Keratinocyte (primary cell): ENCODE measurements at regions not wholly inside any gene's neighbourhood (a gene's known extent, or its start where the extent isn't known, plus 50 kb on each side); places are given as distances from the start of the nearest gene placed in this dataset.

ENCODE experiments used
- DNase-seq: peaks from one replicate; pipeline ENCODE4 v3.0.0-alpha.2; 2011; ENCODE audit warnings: low read depth, missing footprints, low spot score
- FAIRE-seq: peaks from 2 replicates; lab custom pipeline; 2011; peaks lifted over from hg19 to GRCh38; lab: Jason Lieb, UNC
- H2AFZ ChIP-seq: 2 replicates; pipeline ENCODE4 v1.6.0; 2012; ENCODE audit warnings: low read length, control low read depth, inconsistent platforms; ENCODE audit not compliant: control insufficient read depth
- H3K27ac ChIP-seq: 2 replicates; pipeline ENCODE4 v1.5.1; 2011; ENCODE audit warnings: low read length; ENCODE audit not compliant: control insufficient read depth, insufficient read depth
- H3K27me3 ChIP-seq: 3 replicates; pipeline ENCODE4 v1.6.0; 2011; ENCODE audit warnings: low read length; ENCODE audit not compliant: control insufficient read depth, insufficient read depth; ENCODE audit errors: extremely low read depth
- H3K36me3 ChIP-seq, 2 experiments: 2 replicates in 1 of 2; 3 replicates in 1 of 2; pipeline ENCODE4 v1.5.1; 2011; ENCODE audit warnings: low read length in 2 of 2, mild to moderate bottlenecking in 1 of 2; ENCODE audit not compliant: control insufficient read depth in 2 of 2, insufficient read depth in 2 of 2; ENCODE audit errors: extremely low read depth in 1 of 2
- H3K4me1 ChIP-seq: 3 replicates; pipeline ENCODE4 v1.5.1; 2011; ENCODE audit warnings: low read length; ENCODE audit not compliant: control insufficient read depth, insufficient read depth; ENCODE audit errors: extremely low read depth
- H3K4me2 ChIP-seq: 3 replicates; pipeline ENCODE4 v1.6.0; 2011; ENCODE audit warnings: low read depth, low read length; ENCODE audit not compliant: control insufficient read depth, insufficient read depth; ENCODE audit errors: extremely low read depth
- H3K4me3 ChIP-seq, 3 experiments: fragments of 200-600 bp in 1 of 3; sonication (generic) in 1 of 3; 2 replicates in 2 of 3; 3 replicates in 1 of 3; pipeline ENCODE4 v1.5.1; 2011 to 2016; ENCODE audit warnings: low read length in 3 of 3, mild to moderate bottlenecking in 3 of 3, control low read depth in 2 of 3, inconsistent platforms in 1 of 3, low read depth in 1 of 3, mixed read lengths in 1 of 3, mixed run types in 1 of 3, moderate library complexity in 1 of 3; ENCODE audit not compliant: control insufficient read depth in 2 of 3, insufficient read depth in 2 of 3; ENCODE audit errors: extremely low read depth in 1 of 3
- H3K79me2 ChIP-seq: 2 replicates; pipeline ENCODE4 v1.6.0; 2012; ENCODE audit warnings: low read length; ENCODE audit not compliant: control insufficient read depth, insufficient read depth
- H3K9ac ChIP-seq: 3 replicates; pipeline ENCODE4 v1.6.0; 2011; ENCODE audit warnings: low read length; ENCODE audit not compliant: control insufficient read depth, insufficient read depth; ENCODE audit errors: extremely low read depth
- H3K9me1 ChIP-seq: 3 replicates; pipeline ENCODE4 v1.6.0; 2011; ENCODE audit warnings: low read length; ENCODE audit not compliant: control insufficient read depth, insufficient read depth; ENCODE audit errors: extremely low read depth
- H3K9me3 ChIP-seq: 2 replicates; pipeline ENCODE4 v1.5.1; 2012; ENCODE audit warnings: low read depth, low read length; ENCODE audit not compliant: control insufficient read depth
- H4K20me1 ChIP-seq: 3 replicates; pipeline ENCODE4 v1.6.0; 2011; ENCODE audit warnings: low read length; ENCODE audit not compliant: control insufficient read depth, insufficient read depth; ENCODE audit errors: extremely low read depth
- EZH2 ChIP-seq: IDR thresholded peaks from one replicate; pipeline ENCODE4 v1.6.1; 2012; ENCODE audit warnings: inconsistent platforms, mild to moderate bottlenecking, low read length, moderate library complexity
- dilution Hi-C: fragments of 300-500 bp; cut with MboI; formaldehyde crosslinking; loops from one replicate; pipeline ENCODE4 v1.7.0; 2020; ENCODE audit warnings: low sequenced_read_pairs; ENCODE audit not compliant: extremely low pct_ligation_motif_present
- TF ChIP-seq, protein P1 (sequence below), 3 experiments: IDR thresholded peaks in 1 of 3; conservative IDR thresholded peaks in 1 of 3; optimal IDR thresholded peaks in 1 of 3; 2 replicates in 2 of 3; 3 replicates in 1 of 3; pipeline versions ENCODE3 to v1.5.1; 2011; ENCODE audit warnings: low read length in 3 of 3, mild to moderate bottlenecking in 3 of 3, moderate library complexity in 2 of 3, control low read depth in 1 of 3, inconsistent platforms in 1 of 3; ENCODE audit not compliant: insufficient read depth in 2 of 3; ENCODE audit errors: extremely low read depth in 1 of 3

DNA sequence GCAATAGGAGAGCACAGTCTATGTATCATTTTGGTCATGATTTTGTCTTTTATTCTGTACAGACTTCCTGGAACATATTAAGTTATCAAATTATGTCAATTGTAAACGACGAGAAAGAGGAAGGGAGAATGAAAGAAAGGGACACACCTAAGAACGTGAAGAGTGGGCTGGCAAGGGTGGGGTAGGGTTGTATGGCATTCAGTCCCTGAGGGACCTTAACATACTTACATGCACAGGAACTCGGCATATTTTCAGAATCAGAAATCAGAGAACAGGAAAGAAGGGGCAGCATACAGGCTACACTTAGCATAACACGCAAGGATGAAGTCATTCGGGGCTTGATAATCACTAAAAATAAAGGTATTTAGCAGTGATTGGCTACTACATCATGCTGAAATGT, 1375.0 kb upstream of the ADGRL3 start:
- TF ChIP-seq, protein P1, sequence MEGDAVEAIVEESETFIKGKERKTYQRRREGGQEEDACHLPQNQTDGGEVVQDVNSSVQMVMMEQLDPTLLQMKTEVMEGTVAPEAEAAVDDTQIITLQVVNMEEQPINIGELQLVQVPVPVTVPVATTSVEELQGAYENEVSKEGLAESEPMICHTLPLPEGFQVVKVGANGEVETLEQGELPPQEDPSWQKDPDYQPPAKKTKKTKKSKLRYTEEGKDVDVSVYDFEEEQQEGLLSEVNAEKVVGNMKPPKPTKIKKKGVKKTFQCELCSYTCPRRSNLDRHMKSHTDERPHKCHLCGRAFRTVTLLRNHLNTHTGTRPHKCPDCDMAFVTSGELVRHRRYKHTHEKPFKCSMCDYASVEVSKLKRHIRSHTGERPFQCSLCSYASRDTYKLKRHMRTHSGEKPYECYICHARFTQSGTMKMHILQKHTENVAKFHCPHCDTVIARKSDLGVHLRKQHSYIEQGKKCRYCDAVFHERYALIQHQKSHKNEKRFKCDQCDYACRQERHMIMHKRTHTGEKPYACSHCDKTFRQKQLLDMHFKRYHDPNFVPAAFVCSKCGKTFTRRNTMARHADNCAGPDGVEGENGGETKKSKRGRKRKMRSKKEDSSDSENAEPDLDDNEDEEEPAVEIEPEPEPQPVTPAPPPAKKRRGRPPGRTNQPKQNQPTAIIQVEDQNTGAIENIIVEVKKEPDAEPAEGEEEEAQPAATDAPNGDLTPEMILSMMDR (optimal IDR thresholded peaks at IDR 0.05 in 1 of 3, IDR thresholded peaks at IDR 0.05 in 1 of 3, conservative IDR thresholded peaks at IDR 0.05 in 1 of 3; ENCODE audit: extremely low read depth in 1 of 3, insufficient read depth in 2 of 3, low read length in 3 of 3), result no peak
- TF ChIP-seq EZH2, result no peak
- dilution Hi-C loops, result no loop called here
- Histone ChIP-seq H3K79me2 (no peaks in the 10 kb centered on the region), H3K27me3 (no peaks in the 10 kb centered on the region), H3K9me3 (no peaks in the 10 kb centered on the region), H3K4me2 (no peak overlapping the region), H3K4me1 (no peaks in the 10 kb centered on the region), H4K20me1 (no peaks in the 10 kb centered on the region), H3K4me3 (no peak overlapping the region), H2AFZ (no peak overlapping the region), H3K27ac (no peak overlapping the region), H3K36me3 (no peaks in the 10 kb centered on the region), H3K9me1 (no peaks in the 10 kb centered on the region), H3K9ac (no peak overlapping the region)
- FAIRE-seq (no peak), DNase-seq (no peak)

DNA sequence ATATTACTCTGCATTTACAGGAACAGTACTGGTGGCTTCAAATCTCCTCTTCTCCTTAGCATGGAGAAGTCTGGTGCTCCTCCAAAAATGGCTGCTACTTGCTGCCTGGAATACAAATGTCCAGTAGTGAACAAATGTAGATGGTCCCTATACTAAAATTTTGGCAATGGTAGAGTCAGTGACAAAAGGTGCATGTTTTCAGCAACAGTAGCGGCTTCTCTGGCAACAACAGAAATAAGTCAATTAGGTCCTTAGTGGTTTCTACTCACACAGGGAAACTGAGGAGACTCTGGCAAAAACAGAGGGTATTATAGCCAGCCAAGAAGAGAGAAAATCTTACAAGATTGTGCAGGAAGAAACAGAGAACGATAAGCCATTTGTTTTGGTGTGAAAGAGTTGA, 1368.4 kb upstream of the ADGRL3 start:
- Histone ChIP-seq H3K36me3 (no peaks in the 10 kb centered on the region), H3K9ac (no peak overlapping the region), H3K4me3 (no peak overlapping the region), H4K20me1 (no peaks in the 10 kb centered on the region), H3K4me2 (no peak overlapping the region), H3K27ac (no peak overlapping the region), H3K4me1 (no peaks in the 10 kb centered on the region), H3K79me2 (no peaks in the 10 kb centered on the region), H2AFZ (no peak overlapping the region), H3K9me1 (no peaks in the 10 kb centered on the region), H3K9me3 (no peaks in the 10 kb centered on the region), H3K27me3 (no peaks in the 10 kb centered on the region)
- FAIRE-seq (no peak), DNase-seq (no peak)
- TF ChIP-seq, protein P1 (optimal IDR thresholded peaks at IDR 0.05 in 1 of 3, IDR thresholded peaks at IDR 0.05 in 1 of 3, conservative IDR thresholded peaks at IDR 0.05 in 1 of 3; ENCODE audit: extremely low read depth in 1 of 3, insufficient read depth in 2 of 3, low read length in 3 of 3), result no peak
- TF ChIP-seq EZH2, result no peak
- dilution Hi-C loops, result no loop called here
